Cardiac fibroblast (primary cell): ENCODE measurements at regions not wholly inside any gene's neighbourhood (a gene's known extent, or its start where the extent isn't known, plus 50 kb on each side); places are given as distances from the start of the nearest gene placed in this dataset.
"Not testable (repeated sequence)": the region's sequence is repeated elsewhere in the genome, so short reads cannot be mapped to it uniquely, and the experiment has no call there.

ENCODE experiments used
- DNase-seq, 2 donors: peaks; one replicate each; pipeline versions ENCODE4 v3.0.0 to v3.0.0-alpha.2; 2010; ENCODE audit warnings: low read depth in 2 of 2
- H3K4me3 ChIP-seq, 2 donors: replicated peaks in 1 of 2; 1 replicate in 1 of 2; 2 replicates in 1 of 2; pipeline ENCODE4 v1.5.1; 2011; ENCODE audit warnings: low read depth in 2 of 2, low read length in 2 of 2, mild to moderate bottlenecking in 2 of 2, moderate library complexity in 1 of 2
- CTCF ChIP-seq: IDR thresholded peaks from one replicate; pipeline ENCODE4 v1.5.1; 2011; ENCODE audit warnings: low read depth, mild to moderate bottlenecking, low read length, inconsistent platforms

GRCh38 chr1:66455446-66455845 lies 78.5 kb upstream of the SGIP1 start:
- no peak overlapping the region for H3K4me3 ChIP-seq
- no peak for TF ChIP-seq CTCF
- no peak for DNase-seq

- H3K4me3 ChIP-seq: no peak overlapping the region
- TF ChIP-seq CTCF: no peak
- no peak for DNase-seq
Measured at GRCh38 chr1:66460776-66461175, 73.2 kb upstream of the SGIP1 start.

- no peak for TF ChIP-seq CTCF
- no peak for DNase-seq
- H3K4me3 ChIP-seq: no peak overlapping the region
Measured at GRCh38 chr1:66462313-66462712, 71.6 kb upstream of the SGIP1 start.

GRCh38 chr1:66464351-66464750 lies 69.6 kb upstream of the SGIP1 start:
- TF ChIP-seq CTCF: no peak
- DNase-seq: peak in 1 of 2 donors; percentile 6
- no peak overlapping the region for H3K4me3 ChIP-seq

GRCh38 chr1:66464802-66465201 lies 69.2 kb upstream of the SGIP1 start:
- DNase-seq: peak; percentile 81 to 100

GRCh38 chr1:66466695-66467094 lies 67.3 kb upstream of the SGIP1 start:
- H3K4me3 ChIP-seq: not testable (repeated sequence)
- DNase-seq: peak; percentile 70 to 79

More at GRCh38 chr1:66464802-66465201, 69.2 kb upstream of the SGIP1 start:
- no peak overlapping the region for H3K4me3 ChIP-seq
- TF ChIP-seq CTCF: no peak

GRCh38 chr1:66468722-66469121 lies 65.2 kb upstream of the SGIP1 start:
- DNase-seq: no peak
- no peak overlapping the region for H3K4me3 ChIP-seq
- TF ChIP-seq CTCF: no peak
